B cell (primary cell): ENCODE measurements at regions not wholly inside any gene's neighbourhood (a gene's known extent, or its start where the extent isn't known, plus 50 kb on each side); places are given as distances from the start of the nearest gene placed in this dataset.

ENCODE experiments used
- ATAC-seq: fragments of 200-7000 bp; cut with Tn5 transposase; one replicate; pipeline ENCODE4 v1.10.0; 2021; ENCODE audit warnings: low read depth, mild to moderate bottlenecking, moderate number of reproducible peaks, moderate library complexity
- CTCF ChIA-PET: fragments of 350-600 bp; sonication (Branson Sonifier 250); formaldehyde crosslinking; loops from one replicate; lab custom pipeline; 2021; ENCODE audit warnings: antibody characterized with exemption, inconsistent platforms; lab: Charles Lee
- POLR2A ChIA-PET: fragments of 350-600 bp; sonication (Branson Sonifier 250); formaldehyde crosslinking; loops from one replicate; lab custom pipeline; 2021; ENCODE audit warnings: antibody characterized with exemption; lab: Charles Lee
- DNase-seq: peaks from one replicate; pipeline ENCODE4 v3.0.0; 2013
- H2AFZ ChIP-seq: 2 replicates; pipeline ENCODE4 v1.6.1; 2012; ENCODE audit warnings: mild to moderate bottlenecking, low read depth, low read length; ENCODE audit not compliant: insufficient read depth, poor library complexity, severe bottlenecking
- H3K27ac ChIP-seq, 2 donors: 1 replicate in 1 of 2; 2 replicates in 1 of 2; pipeline ENCODE4 v1.5.1; 2012 to 2013; ENCODE audit warnings: low read length in 2 of 2, mild to moderate bottlenecking in 2 of 2, moderate library complexity in 1 of 2
- H3K27me3 ChIP-seq, 4 experiments: fragments of 200-600 bp in 1 of 4; sonication (generic) in 1 of 4; replicated peaks in 1 of 4; 1 replicate in 2 of 4; 2 replicates in 2 of 4; pipeline versions ENCODE4 v1.6.1 to v1.7.0; 2013 to 2016; ENCODE audit warnings: low read length in 3 of 4, mild to moderate bottlenecking in 2 of 4, mixed read lengths in 1 of 4, moderate library complexity in 1 of 4; ENCODE audit not compliant: insufficient read depth in 4 of 4, control insufficient read depth in 3 of 4; ENCODE audit errors: control extremely low read depth in 1 of 4
- H3K36me3 ChIP-seq, 2 experiments: replicated peaks in 1 of 2; 1 replicate in 1 of 2; 2 replicates in 1 of 2; pipeline versions ENCODE4 v1.6.1 to v1.7.1; 2013; ENCODE audit warnings: low read length in 1 of 2; ENCODE audit not compliant: insufficient read depth in 2 of 2, control insufficient read depth in 1 of 2; ENCODE audit errors: control extremely low read depth in 1 of 2, extremely low read depth in 1 of 2
- H3K4me1 ChIP-seq, 2 donors: fragments of 200-600 bp in 1 of 2; sonication (generic) in 1 of 2; 1 replicate in 1 of 2; 2 replicates in 1 of 2; pipeline versions ENCODE4 v1.5.1 to v1.6.1; 2013 to 2017; ENCODE audit warnings: low read length in 2 of 2; ENCODE audit not compliant: control insufficient read depth in 2 of 2, insufficient read depth in 2 of 2
- H3K4me2 ChIP-seq: replicated peaks from 2 replicates; pipeline ENCODE3; 2012; ENCODE audit warnings: mild to moderate bottlenecking, low read depth, low read length; ENCODE audit not compliant: poor library complexity, severe bottlenecking
- H3K4me3 ChIP-seq, 5 experiments: fragments of 200-600 bp in 1 of 5; sonication (generic) in 1 of 5; 1 replicate in 3 of 5; 2 replicates in 2 of 5; pipeline versions ENCODE4 v1.5.1 to v1.7.0; 2011 to 2016; ENCODE audit warnings: low read length in 4 of 5, mild to moderate bottlenecking in 4 of 5, low read depth in 2 of 5, control low read depth in 1 of 5, moderate library complexity in 1 of 5; ENCODE audit not compliant: insufficient read depth in 1 of 5; ENCODE audit errors: control extremely low read depth in 1 of 5, extremely low read depth in 1 of 5
- H3K79me2 ChIP-seq: fragments of 200-600 bp; sonication (generic); one replicate; pipeline ENCODE4 v1.6.0; 2016; ENCODE audit warnings: low read length; ENCODE audit not compliant: control insufficient read depth, insufficient read depth
- H3K9ac ChIP-seq: fragments of 200-600 bp; sonication (generic); 2 replicates; pipeline ENCODE4 v1.6.1; 2017; ENCODE audit warnings: mild to moderate bottlenecking, low read length, moderate library complexity
- H3K9me3 ChIP-seq, 3 donors: one replicate each; pipeline versions ENCODE4 v1.6.1 to v1.7.1; 2013; ENCODE audit warnings: low read length in 2 of 3; ENCODE audit not compliant: control insufficient read depth in 2 of 3, insufficient read depth in 1 of 3; ENCODE audit errors: control extremely low read depth in 1 of 3
- H4K20me1 ChIP-seq: 2 replicates; pipeline ENCODE4 v1.6.0; 2012; ENCODE audit warnings: mild to moderate bottlenecking, low read length; ENCODE audit not compliant: insufficient read depth, control insufficient read depth, poor library complexity, severe bottlenecking
- H3K27ac Mint-ChIP-seq: one replicate; pipeline ENCODE4 v1.8.0; 2021; ENCODE audit warnings: mixed read lengths
- H3K27me3 Mint-ChIP-seq: one replicate; pipeline ENCODE4 v1.8.0; 2021; ENCODE audit warnings: mixed read lengths
- H3K4me1 Mint-ChIP-seq: one replicate; pipeline ENCODE4 v1.8.0; 2021; ENCODE audit warnings: mixed read lengths
- H3K4me3 Mint-ChIP-seq: one replicate; pipeline ENCODE4 v1.8.0; 2021; ENCODE audit warnings: mixed read lengths
- H3K9me3 Mint-ChIP-seq: one replicate; pipeline ENCODE4 v1.8.0; 2022; ENCODE audit warnings: mixed read lengths; ENCODE audit not compliant: insufficient read depth
- CTCF ChIP-seq: fragments of 200-600 bp; IDR thresholded peaks from one replicate; pipeline ENCODE4 v1.8.0; 2022; ENCODE audit warnings: antibody characterized with exemption, mild to moderate bottlenecking
- EZH2 ChIP-seq: IDR thresholded peaks from 2 replicates; pipeline ENCODE4 v1.6.1; 2012; ENCODE audit warnings: borderline replicate concordance, low read depth, mild to moderate bottlenecking, moderate library complexity, low read length; ENCODE audit not compliant: insufficient read depth, poor library complexity, severe bottlenecking
- WGBS: methylation state at CpG from one replicate; pipeline ENCODE4 v1.1.5; 2013; ENCODE audit warnings: missing lambda C conversion rate; ENCODE audit not compliant: insufficient coverage; 5-methylcytosine and 5-hydroxymethylcytosine counted together
- intact Hi-C: fragments of 100-400 bp; cut with micrococcal nuclease; formaldehyde crosslinking; loops from one replicate; pipeline ENCODE4 v1.10.0; 2022

GRCh38 chr20:9920866-9921265 lies 82.0 kb upstream of the PAK5 start:
- no CpG with 5 or more reads among the region's 2 CpGs for WGBS
- ChIA-PET CTCF (interaction anchor here (2.1 kb wide), 1 partner anchor 9 kb away, joined by 5 read pairs; no protein-coding TSS in a partner anchor), POLR2A (no interaction called here)
- Histone ChIP-seq H3K79me2 (no peaks in the 10 kb centered on the region), H2AFZ (no peak overlapping the region), H3K9ac (no peak overlapping the region), H3K4me3 (no peak overlapping the region), H4K20me1 (no peaks in the 10 kb centered on the region), H3K9me3 (no peaks in the 10 kb centered on the region), H3K4me2 (no peak overlapping the region), H3K27me3 (no peaks in the 10 kb centered on the region), H3K4me1 (no peaks in the 10 kb centered on the region), H3K27ac (no peak overlapping the region), H3K36me3 (no peaks in the 10 kb centered on the region)
- Mint-ChIP-seq H3K9me3 (no peaks in the 10 kb centered on the region), H3K4me1 (peaks cover 13% of the 10 kb centered on the region), H3K27ac (no peak overlapping the region), H3K27me3 (peaks cover 3% of the 10 kb centered on the region), H3K4me3 (no peak overlapping the region)
- ATAC-seq = no peak
- intact Hi-C loops = no loop called here
- no peak for DNase-seq
- TF ChIP-seq EZH2 (no peak), CTCF (no peak)

- H3K27ac Mint-ChIP-seq = no peak overlapping the region
- Histone ChIP-seq H3K27me3 (no peaks in the 10 kb centered on the region), H3K9ac (no peak overlapping the region), H2AFZ (no peak overlapping the region), H3K4me2 (no peak overlapping the region), H3K4me1 (no peaks in the 10 kb centered on the region), H4K20me1 (no peaks in the 10 kb centered on the region), H3K4me3 (no peak overlapping the region), H3K27ac (no peak overlapping the region), H3K36me3 (no peaks in the 10 kb centered on the region), H3K9me3 (no peaks in the 10 kb centered on the region), H3K79me2 (no peaks in the 10 kb centered on the region)
- no peak overlapping the region for H3K4me3 Mint-ChIP-seq
- POLR2A ChIA-PET = no interaction called here
- no peaks in the 10 kb centered on the region for H3K9me3 Mint-ChIP-seq
- H3K27me3 Mint-ChIP-seq = peaks cover 10% of the 10 kb centered on the region
- CTCF ChIA-PET = interaction anchor here (0.7 to 2.1 kb wide), 2 partner anchors 8 to 806 kb away, joined by 3 to 5 read pairs; no protein-coding TSS in a partner anchor
- TF ChIP-seq EZH2 (no peak), CTCF (no peak)
- intact Hi-C loops = no loop called here
- H3K4me1 Mint-ChIP-seq = peaks cover 13% of the 10 kb centered on the region
- no peak for ATAC-seq
- no CpG with 5 or more reads among the region's 5 CpGs for WGBS
- no peak for DNase-seq
Observed at GRCh38 chr20:9919271-9920014, 80.6 kb upstream of the PAK5 start.
